ENCODE measurements at regions not wholly inside any gene's neighbourhood (a gene's known extent, or its start where the extent isn't known, plus 50 kb on each side); places are given as distances from the start of the nearest gene placed in this dataset.

DNA sequence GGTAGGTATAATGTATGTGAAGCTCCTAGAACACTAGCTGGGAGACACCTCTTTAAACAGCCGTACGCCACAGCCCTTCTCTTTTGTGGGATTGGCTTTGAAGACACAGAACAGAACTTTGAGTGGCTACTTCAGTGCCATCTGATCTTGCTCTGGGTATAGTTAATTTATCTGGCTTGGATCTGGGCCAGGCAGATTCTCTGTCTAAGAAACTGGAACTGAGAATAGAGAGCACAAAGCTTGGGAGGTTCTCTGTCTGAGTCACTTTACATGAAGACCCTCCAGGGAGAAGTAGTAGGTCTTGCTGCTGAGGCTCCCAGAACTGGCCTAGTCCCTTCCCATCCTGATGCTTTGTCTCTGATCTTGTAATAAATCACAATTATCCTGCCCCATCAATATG lies 721.0 kb upstream of the KIF2B start:
- H3K79me2 ChIP-seq (ENCODE audit: control insufficient read depth, low read length): no peaks in the 10 kb centered on the region
- no peaks in the 10 kb centered on the region for H3K9me2 ChIP-seq (replicated peaks; ENCODE audit: control insufficient read depth, low read length)
- no peaks in the 10 kb centered on the region for H4K20me1 ChIP-seq (ENCODE audit: control insufficient read depth, insufficient read depth, low read depth, low read length)
- no peaks in the 10 kb centered on the region for H3K36me3 ChIP-seq (ENCODE audit: control insufficient read depth, low read length)
- no peaks in the 10 kb centered on the region for H3K27me3 ChIP-seq (ENCODE audit: control insufficient read depth, low read length)
- H3K27ac ChIP-seq (ENCODE audit: low read depth, low read length): no peak overlapping the region
- no peak overlapping the region for H3K4me3 ChIP-seq (ENCODE audit: low read length)
- no peak overlapping the region for H3K4me2 ChIP-seq (ENCODE audit: low read length)
- H3K4me1 ChIP-seq (ENCODE audit: control insufficient read depth, low read length): no peaks in the 10 kb centered on the region
- H3F3A ChIP-seq (ENCODE audit: control insufficient read depth, insufficient read depth): no peaks in the 10 kb centered on the region
- no peaks in the 10 kb centered on the region for H3K9me3 ChIP-seq (ENCODE audit: control insufficient read depth, insufficient read depth, low read length)
- TF ChIP-seq, protein P1, sequence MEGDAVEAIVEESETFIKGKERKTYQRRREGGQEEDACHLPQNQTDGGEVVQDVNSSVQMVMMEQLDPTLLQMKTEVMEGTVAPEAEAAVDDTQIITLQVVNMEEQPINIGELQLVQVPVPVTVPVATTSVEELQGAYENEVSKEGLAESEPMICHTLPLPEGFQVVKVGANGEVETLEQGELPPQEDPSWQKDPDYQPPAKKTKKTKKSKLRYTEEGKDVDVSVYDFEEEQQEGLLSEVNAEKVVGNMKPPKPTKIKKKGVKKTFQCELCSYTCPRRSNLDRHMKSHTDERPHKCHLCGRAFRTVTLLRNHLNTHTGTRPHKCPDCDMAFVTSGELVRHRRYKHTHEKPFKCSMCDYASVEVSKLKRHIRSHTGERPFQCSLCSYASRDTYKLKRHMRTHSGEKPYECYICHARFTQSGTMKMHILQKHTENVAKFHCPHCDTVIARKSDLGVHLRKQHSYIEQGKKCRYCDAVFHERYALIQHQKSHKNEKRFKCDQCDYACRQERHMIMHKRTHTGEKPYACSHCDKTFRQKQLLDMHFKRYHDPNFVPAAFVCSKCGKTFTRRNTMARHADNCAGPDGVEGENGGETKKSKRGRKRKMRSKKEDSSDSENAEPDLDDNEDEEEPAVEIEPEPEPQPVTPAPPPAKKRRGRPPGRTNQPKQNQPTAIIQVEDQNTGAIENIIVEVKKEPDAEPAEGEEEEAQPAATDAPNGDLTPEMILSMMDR (IDR thresholded peaks at IDR 0.05; ENCODE audit: low read depth, low read length, poor library complexity, severe bottlenecking): no peak
- TF ChIP-seq EZH2phosphoT487 (IDR thresholded peaks at IDR 0.05; ENCODE audit: borderline replicate concordance, low read length): no peak

DNA sequence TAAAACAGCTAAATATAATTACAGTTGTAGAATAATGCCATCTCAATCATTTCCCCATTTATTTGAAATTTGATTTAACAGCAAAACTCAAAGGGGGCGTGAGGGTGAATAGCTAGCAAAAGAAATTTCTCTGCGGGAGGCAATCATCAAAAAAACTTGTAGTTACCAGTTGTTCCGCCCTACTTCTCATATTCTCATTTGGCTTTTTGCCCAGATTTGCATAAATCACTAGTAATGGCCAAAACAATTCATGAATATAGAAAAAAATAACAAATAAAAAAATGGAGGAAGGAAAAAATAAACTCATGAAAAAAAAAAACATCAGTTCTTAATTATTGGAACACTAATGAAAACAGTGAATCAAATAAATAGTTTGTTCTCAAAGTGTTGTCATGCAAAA lies 722.6 kb upstream of the KIF2B start:
- Histone ChIP-seq H3K27ac (ENCODE audit: low read depth, low read length) (no peak overlapping the region), H3K36me3 (ENCODE audit: control insufficient read depth, low read length) (no peaks in the 10 kb centered on the region), H3K4me2 (ENCODE audit: low read length) (no peak overlapping the region), H3K4me1 (ENCODE audit: control insufficient read depth, low read length) (no peaks in the 10 kb centered on the region), H3K27me3 (ENCODE audit: control insufficient read depth, low read length) (no peaks in the 10 kb centered on the region), H3K79me2 (ENCODE audit: control insufficient read depth, low read length) (no peaks in the 10 kb centered on the region), H4K20me1 (ENCODE audit: control insufficient read depth, insufficient read depth, low read depth, low read length) (no peaks in the 10 kb centered on the region), H3K9me3 (ENCODE audit: control insufficient read depth, insufficient read depth, low read length) (no peaks in the 10 kb centered on the region), H3F3A (ENCODE audit: control insufficient read depth, insufficient read depth) (no peaks in the 10 kb centered on the region), H3K4me3 (ENCODE audit: low read length) (no peak overlapping the region), H3K9me2 (replicated peaks; ENCODE audit: control insufficient read depth, low read length) (no peaks in the 10 kb centered on the region)
- TF ChIP-seq EZH2phosphoT487 (IDR thresholded peaks at IDR 0.05; ENCODE audit: borderline replicate concordance, low read length): no peak
- TF ChIP-seq, protein P1 (IDR thresholded peaks at IDR 0.05; ENCODE audit: low read depth, low read length, poor library complexity, severe bottlenecking): no peak

DNA sequence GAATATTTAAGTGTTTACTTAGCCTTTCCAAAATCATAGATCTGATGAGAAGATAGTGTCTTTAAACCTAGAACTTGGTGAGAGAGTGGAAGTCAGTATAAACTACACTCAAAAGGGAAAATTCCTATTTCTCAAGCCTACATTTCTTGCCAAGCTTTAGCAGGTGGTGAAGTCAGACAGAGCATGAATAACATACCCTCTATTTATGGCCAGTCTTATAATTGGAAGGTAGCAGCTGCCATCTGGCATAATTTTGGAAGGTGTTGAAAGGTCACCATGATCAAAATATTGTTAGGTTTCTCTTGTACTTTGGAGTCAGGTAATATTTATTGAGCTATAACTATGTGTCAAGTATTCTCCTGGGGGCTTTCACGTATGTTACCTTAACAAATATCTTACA lies 729.3 kb upstream of the KIF2B start:
- Histone ChIP-seq H3K79me2 (ENCODE audit: control insufficient read depth, low read length) (no peaks in the 10 kb centered on the region), H3K4me2 (ENCODE audit: low read length) (no peak overlapping the region), H3K27ac (ENCODE audit: low read depth, low read length) (no peak overlapping the region), H4K20me1 (ENCODE audit: control insufficient read depth, insufficient read depth, low read depth, low read length) (no peaks in the 10 kb centered on the region), H3K9me3 (ENCODE audit: control insufficient read depth, insufficient read depth, low read length) (no peaks in the 10 kb centered on the region), H3K9me2 (replicated peaks; ENCODE audit: control insufficient read depth, low read length) (no peaks in the 10 kb centered on the region), H3K4me3 (ENCODE audit: low read length) (no peak overlapping the region), H3K36me3 (ENCODE audit: control insufficient read depth, low read length) (no peaks in the 10 kb centered on the region), H3K4me1 (ENCODE audit: control insufficient read depth, low read length) (no peaks in the 10 kb centered on the region), H3K27me3 (ENCODE audit: control insufficient read depth, low read length) (no peaks in the 10 kb centered on the region), H3F3A (ENCODE audit: control insufficient read depth, insufficient read depth) (no peaks in the 10 kb centered on the region)
- TF ChIP-seq, protein P1 (IDR thresholded peaks at IDR 0.05; ENCODE audit: low read depth, low read length, poor library complexity, severe bottlenecking): no peak
- TF ChIP-seq EZH2phosphoT487 (IDR thresholded peaks at IDR 0.05; ENCODE audit: borderline replicate concordance, low read length): no peak

DNA sequence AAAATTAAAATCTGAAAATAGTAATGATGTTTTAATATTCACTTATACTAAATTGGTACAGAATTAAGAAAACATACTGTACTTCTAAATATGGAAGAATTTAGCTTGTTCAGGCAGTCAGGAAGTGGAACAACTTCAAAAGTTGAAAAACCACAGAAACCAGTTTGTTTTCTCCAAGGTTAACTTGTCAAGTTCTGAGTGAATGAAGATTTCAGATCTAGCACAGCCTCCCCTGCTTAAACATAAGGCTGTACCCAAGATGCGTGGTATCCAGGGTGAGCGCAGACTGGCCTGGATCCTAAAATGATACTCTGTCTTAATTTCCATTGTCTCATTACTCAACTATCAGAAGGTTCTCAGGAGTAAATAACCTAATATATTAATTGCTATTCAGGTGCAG lies 730.7 kb upstream of the KIF2B start:
- no peak overlapping the region for H3K4me3 ChIP-seq (ENCODE audit: low read length)
- no peaks in the 10 kb centered on the region for H3K27me3 ChIP-seq (ENCODE audit: control insufficient read depth, low read length)
- no peaks in the 10 kb centered on the region for H3F3A ChIP-seq (ENCODE audit: control insufficient read depth, insufficient read depth)
- H4K20me1 ChIP-seq (ENCODE audit: control insufficient read depth, insufficient read depth, low read depth, low read length): no peaks in the 10 kb centered on the region
- no peaks in the 10 kb centered on the region for H3K9me2 ChIP-seq (replicated peaks; ENCODE audit: control insufficient read depth, low read length)
- H3K4me1 ChIP-seq (ENCODE audit: control insufficient read depth, low read length): no peaks in the 10 kb centered on the region
- H3K4me2 ChIP-seq (ENCODE audit: low read length): no peak overlapping the region
- H3K9me3 ChIP-seq (ENCODE audit: control insufficient read depth, insufficient read depth, low read length): no peaks in the 10 kb centered on the region
- TF ChIP-seq EZH2phosphoT487 (IDR thresholded peaks at IDR 0.05; ENCODE audit: borderline replicate concordance, low read length): no peak
- TF ChIP-seq, protein P1 (IDR thresholded peaks at IDR 0.05; ENCODE audit: low read depth, low read length, poor library complexity, severe bottlenecking): no peak
- no peak overlapping the region for H3K27ac ChIP-seq (ENCODE audit: low read depth, low read length)
- H3K36me3 ChIP-seq (ENCODE audit: control insufficient read depth, low read length): no peaks in the 10 kb centered on the region
- no peaks in the 10 kb centered on the region for H3K79me2 ChIP-seq (ENCODE audit: control insufficient read depth, low read length)
